GM06990 (cell line): ENCODE measurements at regions not wholly inside any gene's neighbourhood (a gene's known extent, or its start where the extent isn't known, plus 50 kb on each side); places are given as distances from the start of the nearest gene placed in this dataset.

Experiments used
- DNase-seq: peaks from one replicate; pipeline ENCODE4 v3.0.0-alpha.2; 2011; ENCODE audit not compliant: insufficient read length; ENCODE audit errors: extremely low read depth
- H3K27me3 ChIP-seq: replicated peaks from 2 replicates; pipeline ENCODE4 v1.6.0; 2011; ENCODE audit warnings: low read length; ENCODE audit not compliant: control insufficient read depth, insufficient read depth
- H3K36me3 ChIP-seq: 2 replicates; pipeline ENCODE4 v1.5.1; 2011; ENCODE audit warnings: low read length; ENCODE audit not compliant: control insufficient read depth, insufficient read depth
- H3K4me3 ChIP-seq: replicated peaks from 2 replicates; pipeline ENCODE4 v1.5.1; 2011; ENCODE audit warnings: low read depth, mild to moderate bottlenecking, control low read depth, low read length
- TF ChIP-seq, protein P1 (sequence below): IDR thresholded peaks from 2 replicates; pipeline ENCODE4 v1.5.1; 2011; ENCODE audit warnings: low read length, control low read depth, mild to moderate bottlenecking, inconsistent platforms; ENCODE audit not compliant: insufficient read depth, poor library complexity, severe bottlenecking

DNA sequence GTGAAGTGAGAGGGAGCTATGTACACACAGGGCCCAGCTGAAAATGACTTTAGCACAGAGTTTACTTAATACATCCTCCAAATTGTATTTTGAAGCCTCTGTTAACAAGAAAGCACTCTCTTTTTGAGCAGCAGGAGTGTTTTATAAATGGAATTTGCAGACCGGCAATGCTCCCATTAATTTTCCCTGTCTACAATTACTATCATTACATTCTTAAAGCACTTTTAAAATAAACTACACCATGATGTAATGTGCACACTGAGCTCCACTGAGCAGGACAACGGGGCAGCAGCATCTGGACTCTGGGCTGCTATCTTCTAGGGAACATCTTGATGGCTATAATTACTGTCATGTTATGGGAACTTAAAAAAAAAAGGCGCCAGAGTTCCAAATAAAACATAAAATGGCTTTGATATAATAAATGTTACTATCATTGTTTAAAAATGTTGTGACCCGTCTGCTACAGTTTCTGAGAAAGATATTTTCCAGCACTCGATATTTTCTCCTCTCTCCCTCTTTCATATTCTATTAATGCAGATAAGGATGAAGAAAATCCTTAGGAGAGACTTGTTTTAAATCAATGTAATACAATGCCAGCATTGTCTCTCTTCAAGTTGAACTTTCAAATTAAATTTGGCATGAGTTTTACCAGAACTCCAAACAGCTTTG, 150.9 kb downstream of the HLX start:
- Histone ChIP-seq H3K27me3 (no peaks in the 10 kb centered on the region), H3K4me3 (no peak overlapping the region), H3K36me3 (no peaks in the 10 kb centered on the region)
- no peak for DNase-seq
- TF ChIP-seq, protein P1, sequence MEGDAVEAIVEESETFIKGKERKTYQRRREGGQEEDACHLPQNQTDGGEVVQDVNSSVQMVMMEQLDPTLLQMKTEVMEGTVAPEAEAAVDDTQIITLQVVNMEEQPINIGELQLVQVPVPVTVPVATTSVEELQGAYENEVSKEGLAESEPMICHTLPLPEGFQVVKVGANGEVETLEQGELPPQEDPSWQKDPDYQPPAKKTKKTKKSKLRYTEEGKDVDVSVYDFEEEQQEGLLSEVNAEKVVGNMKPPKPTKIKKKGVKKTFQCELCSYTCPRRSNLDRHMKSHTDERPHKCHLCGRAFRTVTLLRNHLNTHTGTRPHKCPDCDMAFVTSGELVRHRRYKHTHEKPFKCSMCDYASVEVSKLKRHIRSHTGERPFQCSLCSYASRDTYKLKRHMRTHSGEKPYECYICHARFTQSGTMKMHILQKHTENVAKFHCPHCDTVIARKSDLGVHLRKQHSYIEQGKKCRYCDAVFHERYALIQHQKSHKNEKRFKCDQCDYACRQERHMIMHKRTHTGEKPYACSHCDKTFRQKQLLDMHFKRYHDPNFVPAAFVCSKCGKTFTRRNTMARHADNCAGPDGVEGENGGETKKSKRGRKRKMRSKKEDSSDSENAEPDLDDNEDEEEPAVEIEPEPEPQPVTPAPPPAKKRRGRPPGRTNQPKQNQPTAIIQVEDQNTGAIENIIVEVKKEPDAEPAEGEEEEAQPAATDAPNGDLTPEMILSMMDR = no peak

DNA sequence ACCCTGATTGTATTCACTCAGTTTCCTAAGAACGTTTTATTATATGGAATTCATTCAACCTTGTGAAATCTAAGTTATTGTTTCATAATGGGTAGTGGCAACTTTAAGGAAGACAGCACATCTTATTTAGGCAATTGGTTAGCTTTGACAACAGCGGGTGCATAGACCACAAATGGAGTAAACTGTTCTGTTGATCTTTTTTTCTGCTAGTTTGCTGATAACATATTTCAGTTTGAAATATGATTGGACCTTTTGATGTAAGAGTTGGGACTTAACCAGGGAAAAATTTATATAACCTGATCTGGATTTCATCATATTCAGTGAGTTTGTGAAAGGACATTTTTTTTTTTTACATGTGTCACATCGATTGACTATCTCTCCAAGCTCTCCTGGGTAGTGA, 151.7 kb downstream of the HLX start:
- no peak for DNase-seq
- Histone ChIP-seq H3K4me3 (no peak overlapping the region), H3K36me3 (no peaks in the 10 kb centered on the region), H3K27me3 (no peaks in the 10 kb centered on the region)
- TF ChIP-seq, protein P1 = no peak

DNA sequence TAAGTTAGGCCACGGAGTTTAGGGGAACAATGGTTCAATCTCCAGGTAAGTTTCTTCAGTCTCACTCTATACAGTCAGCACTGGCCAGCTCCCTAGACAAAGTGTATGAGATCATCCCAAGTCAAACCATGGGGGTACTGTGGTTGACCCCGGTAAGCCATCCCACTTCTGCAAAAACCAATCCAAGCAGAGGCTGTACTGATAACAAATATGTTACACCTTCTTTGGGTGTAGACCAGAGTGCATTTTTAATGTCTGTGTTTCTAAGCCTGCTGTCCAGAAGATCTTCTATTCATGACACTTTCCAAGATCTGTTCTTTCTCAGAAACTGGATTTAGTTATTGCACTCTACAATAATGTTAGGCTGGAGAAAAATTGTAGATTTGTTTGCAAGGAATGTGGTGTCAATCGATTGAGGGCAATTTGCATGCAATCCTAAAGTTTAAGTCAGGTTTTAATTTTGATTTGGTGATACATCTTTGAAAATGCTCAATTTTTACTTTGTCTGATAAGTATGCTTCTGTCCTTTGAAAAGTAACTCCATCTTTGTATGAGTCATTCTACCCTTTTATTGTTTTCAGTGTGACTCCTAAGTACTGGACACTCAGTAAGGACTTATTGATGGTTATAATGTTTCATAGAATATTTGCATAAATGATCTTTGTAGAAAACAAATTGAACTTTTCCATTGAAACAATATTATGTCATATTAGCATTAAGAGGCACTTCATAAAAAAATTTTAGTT, 152.4 kb downstream of the HLX start:
- H3K36me3 ChIP-seq = no peaks in the 10 kb centered on the region
- no peak overlapping the region for H3K4me3 ChIP-seq
- no peak for DNase-seq
- H3K27me3 ChIP-seq = no peaks in the 10 kb centered on the region
- TF ChIP-seq, protein P1 = no peak

DNA sequence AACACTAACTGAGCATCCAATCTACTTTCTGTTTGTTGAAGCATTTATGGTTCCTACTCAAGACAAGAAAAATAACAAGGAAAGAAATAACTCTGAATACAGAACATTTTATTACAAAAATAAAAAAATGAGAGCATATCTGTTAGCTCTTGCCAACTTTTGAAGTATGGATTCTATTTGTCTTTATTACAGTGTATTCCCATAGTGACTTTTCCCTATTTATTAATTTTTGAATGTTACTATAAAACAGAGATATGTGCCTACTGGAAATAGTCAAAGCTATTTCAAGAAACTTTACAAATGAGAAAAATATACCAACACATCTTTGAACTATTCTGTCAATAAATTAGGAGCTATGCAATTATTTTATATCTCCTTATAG, 153.0 kb downstream of the HLX start:
- Histone ChIP-seq H3K36me3 (no peaks in the 10 kb centered on the region), H3K4me3 (no peak overlapping the region), H3K27me3 (no peaks in the 10 kb centered on the region)
- no peak for DNase-seq
- TF ChIP-seq, protein P1 = no peak

DNA sequence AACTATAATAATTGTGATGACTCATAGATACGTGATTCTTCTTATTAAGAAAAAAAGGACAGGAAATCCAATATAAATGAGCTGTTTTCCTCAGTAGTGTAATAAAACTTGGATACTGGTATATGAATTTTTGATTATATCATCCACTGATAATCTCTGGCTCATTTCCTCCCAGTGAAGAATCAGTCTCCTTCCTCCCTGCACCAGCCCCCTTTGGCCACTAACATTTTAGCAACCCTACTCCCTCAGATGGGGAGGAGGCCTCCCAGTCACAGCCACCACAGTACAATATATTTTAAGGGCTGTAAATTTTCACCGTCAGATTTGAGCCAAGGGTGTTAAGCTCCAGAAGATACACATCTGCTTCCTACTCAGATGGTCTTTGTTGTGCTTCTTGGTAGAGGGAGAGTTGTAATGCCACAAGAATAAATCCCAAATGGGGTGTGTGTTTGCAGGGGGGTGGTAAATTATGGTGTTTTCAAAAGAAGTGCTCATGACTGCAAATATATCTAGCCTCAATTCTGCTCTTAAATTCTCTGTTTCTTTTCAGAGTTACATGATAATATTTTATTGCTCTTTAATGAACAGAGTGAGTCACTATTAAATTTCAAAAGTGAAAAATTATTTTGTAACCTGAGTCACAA, 153.5 kb downstream of the HLX start:
- no peaks in the 10 kb centered on the region for H3K27me3 ChIP-seq
- no peak for DNase-seq
- TF ChIP-seq, protein P1 = no peak
- H3K36me3 ChIP-seq = no peaks in the 10 kb centered on the region
- H3K4me3 ChIP-seq = no peak overlapping the region
